Loucy (cell line): ENCODE measurements at regions not wholly inside any gene's neighbourhood (a gene's known extent, or its start where the extent isn't known, plus 50 kb on each side); places are given as distances from the start of the nearest gene placed in this dataset.

Experiments used
- H2AFZ ChIP-seq: fragments of 200-600 bp; sonication (generic); 2 replicates; pipeline ENCODE4 v1.6.0; 2016; ENCODE audit warnings: antibody characterized with exemption, mild to moderate bottlenecking, low read length, moderate library complexity
- H3F3A ChIP-seq: fragments of 200-600 bp; 2 replicates; pipeline ENCODE4 v1.6.0; 2016; ENCODE audit warnings: antibody characterized with exemption, low read depth, mild to moderate bottlenecking
- H3K27me3 ChIP-seq: fragments of 200-600 bp; sonication (generic); 2 replicates; pipeline ENCODE4 v1.6.1; 2014; ENCODE audit warnings: low read length, mild to moderate bottlenecking; ENCODE audit not compliant: insufficient read depth, poor library complexity, severe bottlenecking
- H3K36me3 ChIP-seq: fragments of 200-600 bp; sonication (generic); 2 replicates; pipeline ENCODE4 v1.6.1; 2016; ENCODE audit warnings: low read length; ENCODE audit not compliant: insufficient read depth
- H3K4me1 ChIP-seq: fragments of 200-600 bp; sonication (generic); 2 replicates; pipeline ENCODE4 v1.5.1; 2014; ENCODE audit warnings: low read length, mild to moderate bottlenecking; ENCODE audit not compliant: insufficient read depth, poor library complexity, severe bottlenecking
- H3K4me2 ChIP-seq: fragments of 200-600 bp; sonication (generic); 2 replicates; pipeline ENCODE4 v1.6.0; 2014; ENCODE audit warnings: antibody characterized with exemption, low read length, low read depth, mild to moderate bottlenecking; ENCODE audit not compliant: poor library complexity, severe bottlenecking
- H3K4me3 ChIP-seq: fragments of 200-600 bp; sonication (generic); 2 replicates; pipeline ENCODE4 v1.5.1; 2014; ENCODE audit warnings: low read length, mild to moderate bottlenecking, mixed read lengths; ENCODE audit not compliant: poor library complexity, severe bottlenecking
- H3K79me2 ChIP-seq: fragments of 200-600 bp; sonication (generic); 2 replicates; pipeline ENCODE4 v1.6.1; 2014; ENCODE audit warnings: low read length; ENCODE audit not compliant: insufficient read depth
- H3K9ac ChIP-seq: fragments of 200-600 bp; sonication (generic); 2 replicates; pipeline ENCODE4 v1.6.0; 2014; ENCODE audit warnings: mild to moderate bottlenecking, low read depth, low read length, moderate library complexity; ENCODE audit not compliant: poor library complexity, severe bottlenecking
- H3K9me2 ChIP-seq: fragments of 200-600 bp; sonication (generic); replicated peaks from 2 replicates; pipeline ENCODE4 v1.6.1; 2016; ENCODE audit warnings: low read depth, low read length, mixed read lengths
- H3K9me3 ChIP-seq: fragments of 200-600 bp; sonication (generic); 2 replicates; pipeline ENCODE4 v1.6.1; 2014; ENCODE audit warnings: mild to moderate bottlenecking, antibody characterized with exemption, low read length, low read depth; ENCODE audit not compliant: insufficient read depth
- H4K20me1 ChIP-seq: fragments of 200-600 bp; sonication (generic); 2 replicates; pipeline ENCODE4 v1.6.0; 2014; ENCODE audit warnings: antibody characterized with exemption, low read length, mild to moderate bottlenecking; ENCODE audit not compliant: insufficient read depth, poor library complexity, severe bottlenecking
- CTCF ChIP-seq: fragments of 200-600 bp; sonication (generic); conservative IDR thresholded peaks from 2 replicates; pipeline ENCODE4 v1.5.1; 2014; ENCODE audit warnings: mild to moderate bottlenecking, antibody characterized with exemption, low read length
- EZH2phosphoT487 ChIP-seq: fragments of 200-600 bp; IDR thresholded peaks from 2 replicates; pipeline ENCODE4 v1.6.1; 2018; ENCODE audit warnings: antibody characterized with exemption, mild to moderate bottlenecking, moderate library complexity, borderline replicate concordance

- Histone ChIP-seq H3K9ac (no peak overlapping the region), H3K9me3 (no peaks in the 10 kb centered on the region; the same call in 1 of the 2 replicates), H3K27me3 (no peaks in the 10 kb centered on the region), H3K79me2 (no peaks in the 10 kb centered on the region), H3K4me3 (no peak overlapping the region), H3F3A (no peaks in the 10 kb centered on the region), H4K20me1 (no peaks in the 10 kb centered on the region), H3K36me3 (no peaks in the 10 kb centered on the region), H3K9me2 (no peaks in the 10 kb centered on the region), H2AFZ (no peak overlapping the region), H3K4me2 (no peak overlapping the region), H3K4me1 (no peaks in the 10 kb centered on the region)
- TF ChIP-seq CTCF (no peak), EZH2phosphoT487 (no peak)
Measured at GRCh38 chr7:51827631-51828030, 511.0 kb upstream of the COBL start.

GRCh38 chr7:51824050-51824449 lies 507.4 kb upstream of the COBL start:
- Histone ChIP-seq H4K20me1 (no peaks in the 10 kb centered on the region), H3K79me2 (no peaks in the 10 kb centered on the region), H3K27me3 (no peaks in the 10 kb centered on the region), H3K36me3 (no peaks in the 10 kb centered on the region), H3K4me1 (no peaks in the 10 kb centered on the region), H3F3A (no peaks in the 10 kb centered on the region), H3K4me3 (no peak overlapping the region), H3K4me2 (no peak overlapping the region), H3K9ac (no peak overlapping the region), H3K9me3 (no peaks in the 10 kb centered on the region; the same call in 1 of the 2 replicates), H3K9me2 (no peaks in the 10 kb centered on the region), H2AFZ (no peak overlapping the region)
- TF ChIP-seq EZH2phosphoT487 (no peak), CTCF (no peak)

GRCh38 chr7:51823437-51823836 lies 506.8 kb upstream of the COBL start:
- H3K9me3 ChIP-seq = no peaks in the 10 kb centered on the region; the same call in 1 of the 2 replicates
- TF ChIP-seq EZH2phosphoT487 (no peak), CTCF (no peak)
- no peaks in the 10 kb centered on the region for H3F3A ChIP-seq
- H3K4me1 ChIP-seq = no peaks in the 10 kb centered on the region
- no peaks in the 10 kb centered on the region for H3K27me3 ChIP-seq
- no peaks in the 10 kb centered on the region for H4K20me1 ChIP-seq
- no peaks in the 10 kb centered on the region for H3K36me3 ChIP-seq
- no peaks in the 10 kb centered on the region for H3K79me2 ChIP-seq
- no peaks in the 10 kb centered on the region for H3K9me2 ChIP-seq
- H3K4me3 ChIP-seq = no peak overlapping the region
- H3K9ac ChIP-seq = no peak overlapping the region
- H2AFZ ChIP-seq = no peak overlapping the region
- H3K4me2 ChIP-seq = no peak overlapping the region
